GM20000 (cell line): ENCODE measurements at regions not wholly inside any gene's neighbourhood (a gene's known extent, or its start where the extent isn't known, plus 50 kb on each side); places are given as distances from the start of the nearest gene placed in this dataset.
"Not testable (repeated sequence)": the region's sequence is repeated elsewhere in the genome, so short reads cannot be mapped to it uniquely, and the experiment has no call there.

Experiments used
- DNase-seq: peaks from one replicate; pipeline ENCODE4 v3.0.0; 2012; ENCODE audit warnings: low spot score
- TF ChIP-seq, protein P1 (sequence below): IDR thresholded peaks from 2 replicates; pipeline ENCODE4 v1.5.1; 2012; ENCODE audit warnings: mild to moderate bottlenecking, control low read depth; ENCODE audit errors: extremely low read depth, missing control alignments

DNA sequence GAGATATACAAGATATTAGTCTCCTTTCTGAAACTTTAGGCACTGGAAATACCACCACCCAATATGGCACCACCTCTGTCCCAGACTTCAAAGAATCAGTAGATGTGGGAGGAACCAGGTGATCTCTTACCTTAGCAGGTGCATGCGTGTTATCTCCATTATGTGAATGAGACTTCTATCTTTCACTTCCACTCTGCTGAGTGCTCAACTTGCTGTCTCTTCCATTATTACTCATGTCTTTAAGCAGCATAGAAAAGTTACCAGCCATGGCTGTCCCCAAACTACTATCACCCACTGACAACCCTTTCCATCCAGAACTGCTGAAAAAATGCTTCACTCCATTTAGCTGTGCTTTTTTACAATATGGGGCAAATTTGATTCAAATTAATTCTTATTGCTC, 101.5 kb upstream of the PRSS1 start:
- TF ChIP-seq, protein P1, sequence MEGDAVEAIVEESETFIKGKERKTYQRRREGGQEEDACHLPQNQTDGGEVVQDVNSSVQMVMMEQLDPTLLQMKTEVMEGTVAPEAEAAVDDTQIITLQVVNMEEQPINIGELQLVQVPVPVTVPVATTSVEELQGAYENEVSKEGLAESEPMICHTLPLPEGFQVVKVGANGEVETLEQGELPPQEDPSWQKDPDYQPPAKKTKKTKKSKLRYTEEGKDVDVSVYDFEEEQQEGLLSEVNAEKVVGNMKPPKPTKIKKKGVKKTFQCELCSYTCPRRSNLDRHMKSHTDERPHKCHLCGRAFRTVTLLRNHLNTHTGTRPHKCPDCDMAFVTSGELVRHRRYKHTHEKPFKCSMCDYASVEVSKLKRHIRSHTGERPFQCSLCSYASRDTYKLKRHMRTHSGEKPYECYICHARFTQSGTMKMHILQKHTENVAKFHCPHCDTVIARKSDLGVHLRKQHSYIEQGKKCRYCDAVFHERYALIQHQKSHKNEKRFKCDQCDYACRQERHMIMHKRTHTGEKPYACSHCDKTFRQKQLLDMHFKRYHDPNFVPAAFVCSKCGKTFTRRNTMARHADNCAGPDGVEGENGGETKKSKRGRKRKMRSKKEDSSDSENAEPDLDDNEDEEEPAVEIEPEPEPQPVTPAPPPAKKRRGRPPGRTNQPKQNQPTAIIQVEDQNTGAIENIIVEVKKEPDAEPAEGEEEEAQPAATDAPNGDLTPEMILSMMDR = no peak
- DNase-seq = no peak

DNA sequence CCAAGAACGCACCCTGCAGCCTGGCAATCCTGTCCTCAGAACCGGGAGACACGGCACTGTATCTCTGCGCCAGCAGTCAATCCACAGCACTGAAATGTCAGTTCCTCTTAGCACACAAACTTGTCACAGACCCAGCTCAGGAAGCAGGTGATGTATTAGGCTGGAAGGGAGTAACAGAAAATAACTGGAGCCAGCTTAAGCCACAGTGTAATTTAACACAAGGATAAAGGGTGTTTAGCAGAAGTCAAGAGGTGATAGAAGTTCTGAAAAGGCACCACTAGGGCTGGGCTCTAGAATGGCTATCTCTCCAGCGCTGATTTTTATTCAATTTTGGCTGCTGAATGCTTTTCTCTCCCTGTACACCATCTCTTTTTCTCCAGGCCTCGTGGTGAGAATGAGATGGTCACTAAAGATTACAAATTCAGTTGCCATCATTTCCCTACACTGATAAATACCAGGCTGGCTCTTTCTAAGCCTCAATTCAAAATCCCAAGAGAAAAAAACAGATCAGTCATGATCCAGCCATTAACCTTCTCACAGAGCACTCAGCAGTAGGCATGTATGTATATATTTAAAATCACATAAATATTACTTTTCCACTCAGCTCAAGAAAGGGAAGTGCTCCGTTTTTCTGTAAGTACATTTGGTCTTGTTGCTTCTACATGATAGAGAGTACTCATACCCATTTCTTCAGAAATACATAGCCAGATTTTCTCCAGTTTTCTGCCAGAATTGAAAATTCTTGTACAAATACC, 102.7 kb upstream of the PRSS1 start:
- TF ChIP-seq, protein P1 = no peak
- no peak for DNase-seq

DNA sequence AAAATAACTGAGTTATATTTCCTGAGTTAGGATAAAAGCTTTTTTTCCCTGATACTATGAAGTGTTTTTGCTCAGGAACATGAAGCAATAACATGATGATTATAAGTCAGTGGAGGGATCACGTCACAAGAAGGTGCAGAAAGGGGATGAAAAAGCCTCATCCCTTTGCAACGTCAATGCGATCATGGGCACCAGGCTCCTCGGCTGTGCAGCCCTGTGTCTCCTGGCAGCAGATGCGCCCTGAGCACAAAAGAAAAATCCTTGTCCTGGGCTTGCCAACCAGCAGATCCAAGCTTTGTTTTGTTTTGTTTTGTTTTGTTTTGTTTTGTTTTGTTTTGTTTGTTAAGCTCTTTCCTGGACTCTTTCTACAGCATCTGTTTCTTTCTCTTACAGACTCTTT, 103.5 kb upstream of the PRSS1 start:
- TF ChIP-seq, protein P1 = no peak
- DNase-seq = no peak

DNA sequence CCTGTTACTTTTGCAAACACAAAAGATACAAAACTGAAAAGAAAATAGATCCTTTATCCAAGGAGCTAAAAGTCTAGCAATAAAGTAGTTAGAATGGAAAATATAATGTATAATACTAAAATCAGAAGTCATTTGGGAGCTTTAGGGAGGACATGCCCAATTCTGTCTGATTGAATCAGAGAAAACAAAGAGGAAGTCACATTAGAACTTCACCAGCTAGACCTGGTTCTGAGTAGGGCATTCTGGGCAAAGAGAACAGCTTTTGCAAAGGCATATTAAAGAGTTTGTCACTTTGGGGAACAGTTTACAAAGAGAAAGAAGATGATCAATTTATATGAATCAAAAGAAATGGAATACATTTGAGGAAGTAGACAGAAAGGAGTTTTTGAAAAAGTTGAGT, 107.0 kb upstream of the PRSS1 start:
- TF ChIP-seq, protein P1 = no peak
- DNase-seq = no peak

DNA sequence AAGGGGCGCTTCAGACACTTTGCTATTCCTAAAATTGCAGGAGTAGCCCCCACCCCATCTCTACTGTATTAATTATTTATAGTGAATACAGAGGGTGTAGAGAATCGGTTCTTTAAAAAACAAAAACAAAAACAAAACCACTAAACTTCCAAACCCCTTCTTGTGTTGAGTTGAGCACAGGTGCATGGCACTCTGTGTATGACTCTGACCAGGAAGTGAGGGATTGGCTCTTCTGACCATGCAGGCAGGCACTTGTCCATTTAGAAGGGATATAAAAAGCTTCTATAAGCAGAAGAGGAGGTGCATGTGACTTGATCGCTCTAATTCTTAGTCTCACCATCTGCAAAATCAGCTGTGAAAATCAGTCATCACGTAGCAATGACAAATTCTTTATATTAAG, 108.0 kb upstream of the PRSS1 start:
- DNase-seq = not testable (repeated sequence)

DNA sequence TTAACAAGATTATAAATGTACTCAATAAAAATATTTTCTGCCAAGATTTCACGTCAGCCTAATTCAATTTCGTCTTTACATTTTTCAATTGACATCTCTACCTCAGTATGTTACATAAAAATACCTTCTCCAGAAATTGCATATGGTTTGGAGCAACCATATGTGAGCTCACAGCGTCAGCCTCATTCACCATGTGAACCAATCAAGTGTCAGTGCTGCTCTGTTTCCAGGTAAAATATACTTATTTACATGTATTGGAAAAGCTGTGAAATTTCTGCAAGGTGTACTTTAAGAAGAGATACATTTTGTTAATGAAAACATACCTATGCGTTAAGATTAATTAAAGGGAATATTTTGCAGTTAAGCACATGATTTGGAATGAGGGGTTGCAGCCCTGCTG, 110.7 kb upstream of the PRSS1 start:
- TF ChIP-seq, protein P1 = no peak
- no peak for DNase-seq

DNA sequence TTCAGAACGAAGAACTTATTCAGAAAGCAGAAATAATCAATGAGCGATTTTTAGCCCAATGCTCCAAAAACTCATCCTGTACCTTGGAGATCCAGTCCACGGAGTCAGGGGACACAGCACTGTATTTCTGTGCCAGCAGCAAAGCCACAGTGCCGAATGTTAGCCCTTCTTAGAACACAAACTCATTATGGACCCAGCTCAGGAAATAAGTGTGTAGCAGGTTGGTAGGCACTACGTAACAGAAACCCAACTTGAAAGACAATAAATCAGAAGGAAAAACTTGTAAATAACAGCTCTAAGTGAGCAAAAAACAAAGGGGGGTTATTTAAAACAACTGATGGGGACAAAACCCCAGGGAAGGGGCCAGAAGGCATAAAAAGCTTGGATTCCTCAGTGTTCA, 112.0 kb upstream of the PRSS1 start:
- no peak for DNase-seq
- TF ChIP-seq, protein P1 = no peak

DNA sequence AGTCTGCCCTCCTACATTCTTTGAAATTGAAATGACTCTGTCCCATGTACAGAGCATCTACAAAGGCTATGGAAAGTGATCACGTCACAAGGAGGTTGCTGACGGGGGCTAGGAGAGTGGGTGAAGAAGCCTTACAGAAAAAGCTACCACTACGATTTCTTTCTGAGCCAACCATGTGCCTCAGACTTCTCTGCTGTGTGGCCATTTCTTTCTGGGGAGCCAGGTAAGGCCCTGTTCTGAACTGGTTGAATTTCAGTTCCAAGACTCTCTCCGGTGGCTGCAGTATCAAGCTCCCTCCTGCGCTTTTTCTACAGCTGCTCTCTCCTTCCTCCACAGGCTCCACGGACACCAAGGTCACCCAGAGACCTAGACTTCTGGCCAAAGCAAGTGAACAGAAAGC, 112.5 kb upstream of the PRSS1 start:
- TF ChIP-seq, protein P1 = no peak
- no peak for DNase-seq

DNA sequence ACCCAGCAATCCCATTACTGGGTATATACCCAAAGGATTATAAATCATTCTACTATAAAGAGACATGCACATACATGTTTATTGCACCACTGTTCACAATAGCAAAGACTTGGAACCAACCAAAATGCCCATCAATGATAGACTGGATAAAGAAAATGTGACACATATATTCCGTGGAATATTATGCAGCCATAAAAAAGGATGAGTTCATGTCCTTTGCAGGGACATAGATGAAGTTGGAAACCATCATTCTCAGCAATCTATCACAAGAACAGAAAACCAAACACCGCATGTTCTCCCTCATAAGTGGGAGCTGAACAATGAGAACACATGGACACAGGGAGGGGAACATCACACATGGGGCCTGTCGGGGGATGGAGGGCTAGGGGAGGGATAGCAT, 113.2 kb upstream of the PRSS1 start:
- not testable (repeated sequence) for DNase-seq
